GM12878 (cell line): ENCODE measurements at regions not wholly inside any gene's neighbourhood (a gene's known extent, or its start where the extent isn't known, plus 50 kb on each side); places are given as distances from the start of the nearest gene placed in this dataset.

Source experiments
- BCLAF1 ChIP-seq: fragments of 450-650 bp; IDR thresholded peaks from 2 replicates; pipeline ENCODE4 v1.6.1; 2017; ENCODE audit warnings: antibody characterized with exemption, mild to moderate bottlenecking, moderate library complexity
- CBFB ChIP-seq: IDR thresholded peaks from 2 replicates; pipeline ENCODE4 v1.6.1; 2016; ENCODE audit warnings: antibody characterized with exemption, low read depth
- CHD2 ChIP-seq: IDR thresholded peaks from 2 replicates; pipeline ENCODE4 v1.6.1; 2011; ENCODE audit warnings: low read depth, low read length, improper control_type of control experiment, borderline replicate concordance
- CTCF ChIP-seq, 3 experiments: IDR thresholded peaks in 2 of 3; conservative IDR thresholded peaks in 1 of 3; 2 replicates each; pipeline ENCODE4 v1.5.1; 2011; ENCODE audit warnings: low read depth in 3 of 3, low read length in 3 of 3, mild to moderate bottlenecking in 3 of 3, control low read depth in 2 of 3, moderate library complexity in 2 of 3, inconsistent platforms in 1 of 3, mixed read lengths in 1 of 3; ENCODE audit not compliant: control insufficient read depth in 2 of 3, insufficient read depth in 1 of 3; ENCODE audit errors: extremely low read depth in 1 of 3
- EP300 ChIP-seq, 2 experiments: fragments of 150-350 bp in 1 of 2; IDR thresholded peaks; 2 replicates each; pipeline ENCODE4 v1.6.1; 2011 to 2012; ENCODE audit warnings: low read depth in 2 of 2, low read length in 2 of 2, borderline replicate concordance in 1 of 2, improper control_type of control experiment in 1 of 2, inconsistent platforms in 1 of 2; ENCODE audit not compliant: control insufficient read depth in 1 of 2
- KDM1A ChIP-seq: fragments of 200-600 bp; sonication (generic); IDR thresholded peaks from 2 replicates; pipeline ENCODE4 v1.6.1; 2016; ENCODE audit warnings: borderline replicate concordance
- POLR2A ChIP-seq: IDR thresholded peaks from 2 replicates; pipeline ENCODE4 v1.6.1; 2011; ENCODE audit warnings: low read depth, mild to moderate bottlenecking, low read length
- POLR2AphosphoS5 ChIP-seq: IDR thresholded peaks from 2 replicates; pipeline ENCODE4 v1.6.1; 2011; ENCODE audit warnings: mild to moderate bottlenecking, low read length, inconsistent platforms
- RAD21 ChIP-seq: IDR thresholded peaks from 2 replicates; pipeline ENCODE4 v1.6.1; 2011; ENCODE audit warnings: mild to moderate bottlenecking, low read depth, low read length, moderate library complexity; ENCODE audit not compliant: insufficient read depth
- ZZZ3 ChIP-seq: IDR thresholded peaks from 2 replicates; pipeline ENCODE4 v1.6.1; 2011; ENCODE audit warnings: low read depth; ENCODE audit not compliant: control insufficient read depth, insufficient read length

DNA sequence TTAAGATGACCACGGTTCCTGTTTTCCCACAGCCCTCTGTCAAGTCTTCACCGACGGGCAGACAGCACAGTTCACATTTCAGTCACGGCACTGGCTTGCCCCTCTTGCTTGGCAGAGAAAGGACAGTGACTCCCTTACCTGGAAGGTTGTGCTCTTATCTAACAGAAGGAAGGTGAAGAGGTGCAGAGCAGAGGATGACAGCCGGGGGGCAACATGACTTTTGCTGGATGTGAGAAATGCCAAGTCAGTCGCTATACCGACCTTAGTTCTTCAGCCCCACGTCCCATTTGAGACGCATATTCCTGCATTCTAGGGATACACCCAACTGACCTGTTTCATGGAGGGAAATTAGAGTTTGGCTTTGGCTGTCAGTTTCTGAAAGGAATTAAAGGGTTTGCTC is 492.3 kb downstream of the NPIPA7 start:
- no peak for TF ChIP-seq EP300 (IDR thresholded peaks at IDR 0.05; ENCODE audit: borderline replicate concordance in 1 of 2, control insufficient read depth in 1 of 2, low read depth in 2 of 2, low read length in 2 of 2)
- no peak for TF ChIP-seq CHD2
- no peak for TF ChIP-seq KDM1A
- TF ChIP-seq RAD21 = no peak
- no peak for TF ChIP-seq CBFB
- no peak for TF ChIP-seq POLR2AphosphoS5
- 0 out of 6 replicates have a peak, but pooled peaks of 1 of the 3 experiments have one; percentile 12 for TF ChIP-seq CTCF (IDR thresholded peaks at IDR 0.05 in 2 of 3, conservative IDR thresholded peaks at IDR 0.05 in 1 of 3; ENCODE audit: control insufficient read depth in 2 of 3, extremely low read depth in 1 of 3, insufficient read depth in 1 of 3, low read depth in 3 of 3, low read length in 3 of 3)
- no peak for TF ChIP-seq ZZZ3
- no peak for TF ChIP-seq POLR2A
- no peak for TF ChIP-seq BCLAF1
